Activated CD4-positive, alpha-beta T cell treated with anti-CD3 and anti-CD28 coated beads, Interleukin-2, amount 50 U/mL, for 16 hours (primary cell): ENCODE measurements at regions not wholly inside any gene's neighbourhood (a gene's known extent, or its start where the extent isn't known, plus 50 kb on each side); places are given as distances from the start of the nearest gene placed in this dataset.

Source experiments
- DNase-seq: peaks from one replicate; pipeline ENCODE4 v3.0.0-alpha.2; 2020

GRCh38 chr1:181142096-181142958 lies 53.8 kb downstream of the IER5 start:
- peak; percentile 92 for DNase-seq

GRCh38 chr1:181143102-181143859 lies 54.8 kb downstream of the IER5 start:
- no peak for DNase-seq

- DNase-seq, result no peak
These were observed 55.7 kb downstream of the IER5 start for GRCh38 chr1:181144238-181144637.

- no peak for DNase-seq
These were observed 60.1 kb downstream of the IER5 start for GRCh38 chr1:181148636-181149035.

GRCh38 chr1:181149326-181150125 lies 61.0 kb downstream of the IER5 start:
- DNase-seq, result peak; percentile 85

- no peak for DNase-seq
These were observed 61.8 kb downstream of the IER5 start for GRCh38 chr1:181150273-181150672.

- no peak for DNase-seq
These were observed 62.3 kb downstream of the IER5 start for GRCh38 chr1:181150842-181151241.

GRCh38 chr1:181151378-181152326 lies 63.2 kb downstream of the IER5 start:
- DNase-seq, result peak; percentile 70

- no peak for DNase-seq
These were observed 64.6 kb downstream of the IER5 start for GRCh38 chr1:181152892-181153633.

GRCh38 chr1:181153634-181153961 lies 65.1 kb downstream of the IER5 start:
- DNase-seq, result no peak

GRCh38 chr1:181155339-181155738 lies 66.8 kb downstream of the IER5 start:
- DNase-seq, result no peak

- DNase-seq, result peak; percentile 48
These were observed 71.1 kb downstream of the IER5 start for GRCh38 chr1:181159451-181160140.

- no peak for DNase-seq
These were observed 71.8 kb downstream of the IER5 start for GRCh38 chr1:181160322-181160721.

GRCh38 chr1:181160998-181161870 lies 72.7 kb downstream of the IER5 start:
- DNase-seq, result no peak

GRCh38 chr1:181163662-181164061 lies 75.2 kb downstream of the IER5 start:
- DNase-seq, result no peak

GRCh38 chr1:181166377-181167196 lies 78.1 kb downstream of the IER5 start:
- peak; percentile 75 for DNase-seq

- no peak for DNase-seq
These were observed 80.9 kb downstream of the IER5 start for GRCh38 chr1:181169281-181169865.

GRCh38 chr1:181170194-181170593 lies 81.7 kb downstream of the IER5 start:
- no peak for DNase-seq
